Neutrophil (primary cell): ENCODE measurements at regions not wholly inside any gene's neighbourhood (a gene's known extent, or its start where the extent isn't known, plus 50 kb on each side); places are given as distances from the start of the nearest gene placed in this dataset.

Experiments used
- H3K27ac ChIP-seq: fragments of 200-600 bp; sonication (generic); 2 replicates; pipeline ENCODE4 v1.5.1; 2016; ENCODE audit warnings: mild to moderate bottlenecking, moderate library complexity
- H3K27me3 ChIP-seq: fragments of 200-600 bp; sonication (generic); 2 replicates; pipeline ENCODE4 v1.6.0; 2016; ENCODE audit warnings: mild to moderate bottlenecking
- H3K36me3 ChIP-seq: fragments of 200-600 bp; sonication (generic); 2 replicates; pipeline ENCODE4 v1.5.1; 2017
- H3K4me1 ChIP-seq, 2 experiments: fragments of 200-600 bp in 1 of 2; sonication (generic) in 1 of 2; 1 replicate in 1 of 2; 2 replicates in 1 of 2; pipeline versions ENCODE4 v1.5.1 to v1.6.1; 2013 to 2016; ENCODE audit warnings: low read depth in 1 of 2, low read length in 1 of 2, mild to moderate bottlenecking in 1 of 2, moderate library complexity in 1 of 2; ENCODE audit not compliant: control insufficient read depth in 1 of 2, insufficient read depth in 1 of 2
- H3K4me3 ChIP-seq, 2 experiments: fragments of 200-600 bp in 1 of 2; sonication (generic) in 1 of 2; 1 replicate in 1 of 2; 2 replicates in 1 of 2; pipeline ENCODE4 v1.5.1; 2013 to 2016; ENCODE audit warnings: low read depth in 1 of 2, low read length in 1 of 2, mild to moderate bottlenecking in 1 of 2, moderate library complexity in 1 of 2
- H3K9me3 ChIP-seq: fragments of 200-600 bp; sonication (generic); 2 replicates; pipeline ENCODE4 v1.5.1; 2016
- TF ChIP-seq, protein P1 (sequence below): fragments of 200-600 bp; sonication (generic); IDR thresholded peaks from 2 replicates; pipeline ENCODE4 v1.5.1; 2016; ENCODE audit warnings: antibody characterized with exemption

DNA sequence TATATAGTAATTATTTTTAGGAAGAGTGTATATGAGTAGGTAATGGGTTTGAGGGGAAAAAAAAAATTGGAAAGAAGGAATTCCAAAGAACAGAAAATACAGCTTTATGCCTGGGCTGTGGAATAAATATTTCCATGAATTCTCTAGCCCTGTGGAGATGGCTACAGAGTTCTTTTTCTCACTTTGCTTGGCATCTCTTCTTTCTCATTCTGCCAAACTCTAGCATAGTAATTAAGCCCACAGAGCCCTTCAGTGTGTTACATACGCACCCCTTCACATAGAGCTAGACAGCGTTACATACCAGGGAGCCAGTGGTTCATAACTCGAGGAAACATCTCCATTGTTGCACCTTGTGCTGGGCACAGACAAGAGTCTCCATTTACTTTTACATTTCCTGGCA is 621.1 kb downstream of the CDH8 start:
- Histone ChIP-seq H3K4me3 (no peak overlapping the region), H3K27ac (no peak overlapping the region), H3K27me3 (no peaks in the 10 kb centered on the region), H3K9me3 (no peaks in the 10 kb centered on the region), H3K36me3 (no peaks in the 10 kb centered on the region), H3K4me1 (no peaks in the 10 kb centered on the region)
- TF ChIP-seq, protein P1, sequence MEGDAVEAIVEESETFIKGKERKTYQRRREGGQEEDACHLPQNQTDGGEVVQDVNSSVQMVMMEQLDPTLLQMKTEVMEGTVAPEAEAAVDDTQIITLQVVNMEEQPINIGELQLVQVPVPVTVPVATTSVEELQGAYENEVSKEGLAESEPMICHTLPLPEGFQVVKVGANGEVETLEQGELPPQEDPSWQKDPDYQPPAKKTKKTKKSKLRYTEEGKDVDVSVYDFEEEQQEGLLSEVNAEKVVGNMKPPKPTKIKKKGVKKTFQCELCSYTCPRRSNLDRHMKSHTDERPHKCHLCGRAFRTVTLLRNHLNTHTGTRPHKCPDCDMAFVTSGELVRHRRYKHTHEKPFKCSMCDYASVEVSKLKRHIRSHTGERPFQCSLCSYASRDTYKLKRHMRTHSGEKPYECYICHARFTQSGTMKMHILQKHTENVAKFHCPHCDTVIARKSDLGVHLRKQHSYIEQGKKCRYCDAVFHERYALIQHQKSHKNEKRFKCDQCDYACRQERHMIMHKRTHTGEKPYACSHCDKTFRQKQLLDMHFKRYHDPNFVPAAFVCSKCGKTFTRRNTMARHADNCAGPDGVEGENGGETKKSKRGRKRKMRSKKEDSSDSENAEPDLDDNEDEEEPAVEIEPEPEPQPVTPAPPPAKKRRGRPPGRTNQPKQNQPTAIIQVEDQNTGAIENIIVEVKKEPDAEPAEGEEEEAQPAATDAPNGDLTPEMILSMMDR: no peak

DNA sequence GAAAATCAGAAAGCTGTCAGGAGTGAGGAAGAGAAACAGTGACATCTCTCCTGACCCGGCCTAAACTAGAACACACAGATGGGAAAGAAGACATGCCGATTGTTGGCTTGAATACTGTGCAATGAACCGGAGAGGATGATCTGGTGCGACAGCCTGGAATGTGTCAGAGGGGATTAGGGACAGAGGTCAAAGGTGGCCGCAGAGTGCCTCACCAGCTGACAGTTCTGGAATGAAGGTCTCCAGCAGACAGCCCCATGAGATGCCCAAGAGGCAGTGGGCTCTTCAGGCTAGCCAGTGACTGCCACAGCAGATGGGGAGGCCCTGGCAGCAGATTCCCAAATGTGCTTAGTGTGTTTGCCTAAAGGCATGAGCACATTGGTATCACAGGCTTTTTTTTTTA is 623.2 kb downstream of the CDH8 start:
- Histone ChIP-seq H3K27ac (no peak overlapping the region), H3K4me3 (no peak overlapping the region), H3K9me3 (no peaks in the 10 kb centered on the region), H3K36me3 (no peaks in the 10 kb centered on the region), H3K4me1 (no peaks in the 10 kb centered on the region), H3K27me3 (no peaks in the 10 kb centered on the region)
- TF ChIP-seq, protein P1: no peak

DNA sequence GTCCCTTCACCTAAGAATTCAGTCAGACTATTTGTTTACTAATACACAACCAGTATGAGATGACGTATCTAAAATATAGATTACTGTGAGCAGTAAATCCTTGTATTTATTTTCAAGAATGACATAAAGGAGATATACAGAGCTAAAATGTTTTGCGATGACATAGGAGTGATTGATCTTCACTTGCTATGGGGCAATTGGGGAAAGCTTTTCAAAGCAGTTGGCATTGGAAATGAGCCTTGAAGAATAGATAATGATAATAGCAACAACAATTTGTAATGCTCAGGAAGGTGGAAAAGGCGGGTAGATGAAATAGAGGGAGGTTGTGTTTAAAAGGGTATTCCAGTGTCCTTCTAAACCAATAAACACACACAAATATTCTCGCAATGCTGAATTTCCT is 623.7 kb downstream of the CDH8 start:
- Histone ChIP-seq H3K27me3 (no peaks in the 10 kb centered on the region), H3K27ac (no peak overlapping the region), H3K4me3 (no peak overlapping the region), H3K36me3 (no peaks in the 10 kb centered on the region), H3K4me1 (no peaks in the 10 kb centered on the region), H3K9me3 (no peaks in the 10 kb centered on the region)
- TF ChIP-seq, protein P1: no peak

DNA sequence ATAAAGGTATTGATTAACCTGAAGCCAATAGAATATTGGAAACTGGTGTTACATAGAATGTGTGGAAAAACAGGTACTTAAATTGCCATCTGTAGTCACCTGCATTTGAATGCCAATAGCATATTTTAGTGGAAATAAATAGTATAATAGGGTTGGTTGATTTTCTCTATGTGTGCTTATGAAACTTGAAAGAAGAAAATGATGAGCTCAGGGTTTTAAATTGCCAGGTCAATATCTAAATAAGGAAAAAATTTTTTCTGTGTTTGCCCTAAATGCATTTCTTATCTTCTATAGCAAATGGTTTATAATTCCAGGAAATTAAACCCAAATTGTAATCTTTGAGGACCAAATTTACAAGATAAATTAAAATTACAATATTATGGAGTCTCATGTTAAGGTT is 626.6 kb downstream of the CDH8 start:
- TF ChIP-seq, protein P1: no peak
- H3K4me1 ChIP-seq: no peaks in the 10 kb centered on the region

DNA sequence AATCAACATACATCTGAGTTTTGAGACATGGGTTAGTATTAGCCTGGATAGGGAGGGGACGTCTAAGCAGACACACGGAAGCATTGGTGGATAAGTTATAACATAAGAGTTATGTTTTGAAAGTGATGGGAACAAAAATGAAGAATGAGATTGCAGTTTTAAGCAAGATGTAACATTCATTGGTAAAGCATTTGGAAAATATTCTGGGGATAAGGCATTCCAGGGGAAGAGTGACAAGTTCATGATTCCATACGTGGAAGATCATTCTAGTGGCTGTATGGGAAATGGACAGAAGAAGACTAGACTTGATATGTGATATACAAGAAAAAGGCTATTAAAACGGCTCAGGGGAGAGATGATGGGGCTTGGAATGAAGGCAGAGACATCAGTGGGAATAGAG is 632.9 kb downstream of the CDH8 start:
- no peaks in the 10 kb centered on the region for H3K4me1 ChIP-seq
- TF ChIP-seq, protein P1: no peak
- H3K27ac ChIP-seq: no peak overlapping the region
- H3K36me3 ChIP-seq: no peaks in the 10 kb centered on the region
- no peaks in the 10 kb centered on the region for H3K27me3 ChIP-seq
- H3K9me3 ChIP-seq: no peaks in the 10 kb centered on the region
- no peak overlapping the region for H3K4me3 ChIP-seq

More for the DNA sequence above, 626.6 kb downstream of the CDH8 start:
- Histone ChIP-seq H3K9me3 (no peaks in the 10 kb centered on the region), H3K4me3 (no peak overlapping the region), H3K36me3 (no peaks in the 10 kb centered on the region), H3K27me3 (no peaks in the 10 kb centered on the region), H3K27ac (no peak overlapping the region)

DNA sequence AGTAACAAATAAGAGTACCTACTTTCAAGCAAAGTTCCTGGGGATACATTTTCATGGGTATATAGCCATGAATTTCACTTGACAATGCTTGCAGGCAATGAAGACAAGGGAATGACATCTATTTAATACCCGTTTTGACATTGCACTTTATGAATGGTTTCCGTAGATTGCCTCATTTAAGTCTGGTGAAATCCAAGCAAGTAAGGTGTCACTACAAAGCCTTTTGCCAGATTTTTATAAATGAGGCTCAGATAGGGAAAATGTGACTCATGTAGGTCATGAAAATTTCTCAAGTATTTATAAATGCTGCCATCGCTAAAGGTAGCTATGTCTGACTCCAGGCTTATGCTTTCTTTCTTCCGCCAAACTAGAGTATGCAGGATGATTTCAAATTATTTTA is 644.3 kb downstream of the CDH8 start:
- H3K27ac ChIP-seq: no peak overlapping the region
- TF ChIP-seq, protein P1: no peak
- no peaks in the 10 kb centered on the region for H3K27me3 ChIP-seq
- no peaks in the 10 kb centered on the region for H3K9me3 ChIP-seq
- no peak overlapping the region for H3K4me3 ChIP-seq
- H3K4me1 ChIP-seq: no peaks in the 10 kb centered on the region
- H3K36me3 ChIP-seq: no peaks in the 10 kb centered on the region
